HEK293 (cell line): ENCODE measurements at regions not wholly inside any gene's neighbourhood (a gene's known extent, or its start where the extent isn't known, plus 50 kb on each side); places are given as distances from the start of the nearest gene placed in this dataset.

Experiments
- CTCF ChIA-PET: fragments of 350-600 bp; formaldehyde crosslinking; extraction: SDS; loops from one replicate; lab custom pipeline; 2021; ENCODE audit warnings: antibody characterized with exemption; lab: Yijun Ruan, JAX
- POLR2A ChIA-PET: fragments of 300-600 bp; formaldehyde crosslinking; extraction: SDS; loops from one replicate; lab custom pipeline; 2020; ENCODE audit warnings: antibody characterized with exemption, inconsistent platforms; lab: Yijun Ruan, JAX
- H3K27ac ChIP-seq: fragments of 200-500 bp; sonication (Bioruptor generic); 2 replicates; pipeline ENCODE4 v1.5.1; 2014; ENCODE audit warnings: low read depth, low read length, control low read depth, inconsistent platforms; ENCODE audit errors: extremely low read depth
- H3K36me3 ChIP-seq, 2 experiments: fragments of 200-500 bp in 1 of 2; sonication (Bioruptor generic) in 1 of 2; 1 replicate in 1 of 2; 2 replicates in 1 of 2; pipeline ENCODE4 v1.5.1; 2014 to 2017; ENCODE audit warnings: inconsistent platforms in 2 of 2, low read length in 2 of 2; ENCODE audit not compliant: control insufficient read depth in 2 of 2, insufficient read depth in 1 of 2
- H3K4me1 ChIP-seq: fragments of 200-500 bp; sonication (Bioruptor generic); 2 replicates; pipeline ENCODE4 v1.5.1; 2014; ENCODE audit warnings: mild to moderate bottlenecking, low read length, inconsistent platforms; ENCODE audit not compliant: control insufficient read depth, insufficient read depth
- H3K4me3 ChIP-seq: 2 replicates; pipeline ENCODE4 v1.5.1; 2011; ENCODE audit warnings: low read depth, mild to moderate bottlenecking, control low read depth, low read length, moderate library complexity
- H3K9me3 ChIP-seq: fragments of 200-500 bp; sonication (Bioruptor generic); 2 replicates; pipeline ENCODE4 v1.5.1; 2014; ENCODE audit warnings: low read depth, low read length, inconsistent platforms; ENCODE audit not compliant: control insufficient read depth, insufficient read depth
- BCL11A ChIP-seq: fragments of 450-650 bp; formaldehyde crosslinking; IDR thresholded peaks from 2 replicates; pipeline ENCODE4 v1.5.1; 2016; ENCODE audit warnings: low read depth, missing biosample characterization, missing genetic modification characterization
- HOXD13 ChIP-seq: sonication (generic); formaldehyde crosslinking; IDR thresholded peaks from 2 replicates; pipeline ENCODE4 v1.8.0; 2022; ENCODE audit warnings: missing genetic modification reagents, borderline replicate concordance
- IKZF3 ChIP-seq: fragments of 450-650 bp; IDR thresholded peaks from 2 replicates; pipeline ENCODE4 v1.5.0; 2018; ENCODE audit warnings: missing biosample characterization, mild to moderate bottlenecking, missing genetic modification characterization, moderate library complexity
- MEIS1 ChIP-seq: sonication (generic); formaldehyde crosslinking; IDR thresholded peaks from 2 replicates; pipeline ENCODE4 v1.8.1; 2022; ENCODE audit warnings: missing genetic modification reagents, mild to moderate bottlenecking, borderline replicate concordance
- TRIM28 ChIP-seq: IDR thresholded peaks from 2 replicates; pipeline ENCODE4 v1.6.1; 2011; ENCODE audit warnings: low read length, control low read depth, borderline replicate concordance
- ZFHX2 ChIP-seq: fragments of 450-650 bp; formaldehyde crosslinking; conservative IDR thresholded peaks from 2 replicates; pipeline ENCODE4 v1.5.1; 2016; ENCODE audit warnings: missing biosample characterization, missing genetic modification characterization
- ZNF132 ChIP-seq: fragments of 450-650 bp; formaldehyde crosslinking; IDR thresholded peaks from 2 replicates; pipeline ENCODE4 v1.5.1; 2017; ENCODE audit warnings: missing biosample characterization, missing genetic modification characterization, borderline replicate concordance
- ZNF155 ChIP-seq: fragments of 450-650 bp; formaldehyde crosslinking; IDR thresholded peaks from 2 replicates; pipeline ENCODE4 v1.5.1; 2016; ENCODE audit warnings: missing biosample characterization, missing genetic modification characterization
- ZNF157 ChIP-seq: fragments of 450-650 bp; formaldehyde crosslinking; IDR thresholded peaks from 2 replicates; pipeline ENCODE4 v1.5.1; 2016; ENCODE audit warnings: missing biosample characterization, missing genetic modification characterization
- ZNF184 ChIP-seq: fragments of 450-650 bp; IDR thresholded peaks from 2 replicates; pipeline ENCODE4 v1.5.1; 2018; ENCODE audit warnings: missing biosample characterization, mild to moderate bottlenecking, missing genetic modification characterization
- ZNF24 ChIP-seq: fragments of 450-650 bp; formaldehyde crosslinking; IDR thresholded peaks from 2 replicates; pipeline ENCODE4 v1.5.1; 2016; ENCODE audit warnings: missing biosample characterization, missing genetic modification characterization
- ZNF366 ChIP-seq: fragments of 450-650 bp; formaldehyde crosslinking; conservative IDR thresholded peaks from 2 replicates; pipeline ENCODE4 v1.5.1; 2016; ENCODE audit warnings: missing biosample characterization, missing genetic modification characterization
- ZNF433 ChIP-seq: fragments of 450-650 bp; formaldehyde crosslinking; IDR thresholded peaks from 2 replicates; pipeline ENCODE4 v1.5.1; 2016; ENCODE audit warnings: missing biosample characterization, missing genetic modification characterization, low read depth
- ZNF473 ChIP-seq: fragments of 450-650 bp; formaldehyde crosslinking; IDR thresholded peaks from 2 replicates; pipeline ENCODE4 v1.5.1; 2017; ENCODE audit warnings: missing biosample characterization, missing genetic modification characterization
- ZNF658 ChIP-seq: fragments of 450-650 bp; formaldehyde crosslinking; IDR thresholded peaks from 2 replicates; pipeline ENCODE4; 2016; ENCODE audit warnings: missing biosample characterization, missing genetic modification characterization
- ZNF660 ChIP-seq: fragments of 450-650 bp; IDR thresholded peaks from 2 replicates; pipeline ENCODE4 v1.5.1; 2018; ENCODE audit warnings: missing biosample characterization, mild to moderate bottlenecking, missing genetic modification characterization
- ZNF664 ChIP-seq: fragments of 450-650 bp; formaldehyde crosslinking; IDR thresholded peaks from 2 replicates; pipeline ENCODE4 v1.5.1; 2016; ENCODE audit warnings: missing biosample characterization, missing genetic modification characterization
- ZNF768 ChIP-seq: fragments of 450-650 bp; formaldehyde crosslinking; IDR thresholded peaks from 2 replicates; pipeline ENCODE4 v1.5.1; 2018; ENCODE audit warnings: missing biosample characterization, mild to moderate bottlenecking, missing genetic modification characterization
- ZXDB ChIP-seq: fragments of 450-650 bp; formaldehyde crosslinking; IDR thresholded peaks from 2 replicates; pipeline ENCODE4 v1.5.1; 2016; ENCODE audit warnings: missing biosample characterization, missing genetic modification characterization
- TF ChIP-seq, protein P1 (sequence below): fragments of 450-650 bp; formaldehyde crosslinking; IDR thresholded peaks from 2 replicates; pipeline ENCODE4 v1.5.1; 2016; ENCODE audit warnings: missing biosample characterization, missing genetic modification characterization
- TF ChIP-seq, protein P2 (sequence below): fragments of 450-650 bp; formaldehyde crosslinking; IDR thresholded peaks from 2 replicates; pipeline ENCODE4 v1.5.1; 2016; ENCODE audit warnings: missing biosample characterization, missing genetic modification characterization

DNA sequence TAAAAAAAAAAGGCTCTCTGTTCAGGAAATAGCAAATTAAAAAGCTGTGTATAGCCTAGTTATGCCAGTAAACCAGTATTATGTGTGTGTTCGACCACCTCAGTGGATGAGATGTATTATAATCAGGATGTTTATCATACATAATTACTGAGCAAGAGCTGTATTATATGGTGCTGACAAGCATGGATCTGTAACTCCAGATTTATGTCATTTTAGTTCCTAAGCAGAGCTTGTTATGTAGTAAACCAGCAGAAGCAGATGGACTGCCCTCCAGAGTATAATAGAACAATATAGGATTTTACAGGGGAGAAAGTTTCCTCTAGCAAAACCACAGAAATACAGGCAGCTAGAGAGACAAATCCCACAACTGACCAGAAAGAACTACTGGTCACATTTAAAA, 627.4 kb upstream of the EPHA5 start:
- Histone ChIP-seq H3K9me3 (no peaks in the 10 kb centered on the region), H3K4me1 (no peaks in the 10 kb centered on the region), H3K4me3 (no peak overlapping the region), H3K27ac (no peak overlapping the region), H3K36me3 (no peaks in the 10 kb centered on the region)
- CTCF ChIA-PET, result no interaction called here
- POLR2A ChIA-PET, result no interaction called here
- TF ChIP-seq BCL11A (tag by site-specific recombination), result no peak
- TF ChIP-seq, all 188 proteins: peak for 0

DNA sequence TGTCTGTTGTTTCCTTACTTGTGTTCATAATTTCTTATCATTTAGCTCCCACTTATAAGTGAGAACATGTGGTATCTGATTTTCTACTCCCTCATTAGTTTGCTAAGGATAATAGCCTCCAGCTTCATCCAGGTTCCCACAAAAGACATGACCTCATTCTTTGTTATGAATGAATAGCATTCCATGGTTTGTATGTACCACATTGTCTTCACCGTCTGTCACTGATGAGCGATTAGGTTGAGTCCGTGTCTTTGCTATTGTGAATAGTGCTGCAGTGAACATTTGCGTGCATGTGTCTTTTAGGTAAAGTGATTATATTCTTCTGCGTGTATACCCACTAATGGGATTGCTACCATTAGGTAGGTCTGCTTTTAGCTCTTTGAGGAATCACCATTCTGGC, 624.3 kb upstream of the EPHA5 start:
- POLR2A ChIA-PET, result no interaction called here
- no peaks in the 10 kb centered on the region for H3K4me1 ChIP-seq
- H3K36me3 ChIP-seq, result no peaks in the 10 kb centered on the region
- no peak overlapping the region for H3K4me3 ChIP-seq
- CTCF ChIA-PET, result no interaction called here
- H3K27ac ChIP-seq, result no peak overlapping the region
- no peak for TF ChIP-seq ZNF184
- no peak for TF ChIP-seq ZNF473 (tag by site-specific recombination)
- no peak for TF ChIP-seq MEIS1
- TF ChIP-seq ZNF366 (tag by site-specific recombination), result no peak
- TF ChIP-seq, protein P1, sequence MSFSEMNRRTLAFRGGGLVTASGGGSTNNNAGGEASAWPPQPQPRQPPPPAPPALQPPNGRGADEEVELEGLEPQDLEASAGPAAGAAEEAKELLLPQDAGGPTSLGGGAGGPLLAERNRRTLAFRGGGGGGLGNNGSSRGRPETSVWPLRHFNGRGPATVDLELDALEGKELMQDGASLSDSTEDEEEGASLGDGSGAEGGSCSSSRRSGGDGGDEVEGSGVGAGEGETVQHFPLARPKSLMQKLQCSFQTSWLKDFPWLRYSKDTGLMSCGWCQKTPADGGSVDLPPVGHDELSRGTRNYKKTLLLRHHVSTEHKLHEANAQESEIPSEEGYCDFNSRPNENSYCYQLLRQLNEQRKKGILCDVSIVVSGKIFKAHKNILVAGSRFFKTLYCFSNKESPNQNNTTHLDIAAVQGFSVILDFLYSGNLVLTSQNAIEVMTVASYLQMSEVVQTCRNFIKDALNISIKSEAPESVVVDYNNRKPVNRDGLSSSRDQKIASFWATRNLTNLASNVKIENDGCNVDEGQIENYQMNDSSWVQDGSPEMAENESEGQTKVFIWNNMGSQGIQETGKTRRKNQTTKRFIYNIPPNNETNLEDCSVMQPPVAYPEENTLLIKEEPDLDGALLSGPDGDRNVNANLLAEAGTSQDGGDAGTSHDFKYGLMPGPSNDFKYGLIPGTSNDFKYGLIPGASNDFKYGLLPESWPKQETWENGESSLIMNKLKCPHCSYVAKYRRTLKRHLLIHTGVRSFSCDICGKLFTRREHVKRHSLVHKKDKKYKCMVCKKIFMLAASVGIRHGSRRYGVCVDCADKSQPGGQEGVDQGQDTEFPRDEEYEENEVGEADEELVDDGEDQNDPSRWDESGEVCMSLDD, result no peak
- TF ChIP-seq TRIM28, result no peak
- TF ChIP-seq ZFHX2, result no peak
- TF ChIP-seq ZNF433 (tag by site-specific recombination), result no peak
- TF ChIP-seq, protein P2, sequence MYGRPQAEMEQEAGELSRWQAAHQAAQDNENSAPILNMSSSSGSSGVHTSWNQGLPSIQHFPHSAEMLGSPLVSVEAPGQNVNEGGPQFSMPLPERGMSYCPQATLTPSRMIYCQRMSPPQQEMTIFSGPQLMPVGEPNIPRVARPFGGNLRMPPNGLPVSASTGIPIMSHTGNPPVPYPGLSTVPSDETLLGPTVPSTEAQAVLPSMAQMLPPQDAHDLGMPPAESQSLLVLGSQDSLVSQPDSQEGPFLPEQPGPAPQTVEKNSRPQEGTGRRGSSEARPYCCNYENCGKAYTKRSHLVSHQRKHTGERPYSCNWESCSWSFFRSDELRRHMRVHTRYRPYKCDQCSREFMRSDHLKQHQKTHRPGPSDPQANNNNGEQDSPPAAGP (tag by site-specific recombination), result no peak
- TF ChIP-seq ZNF155 (tag by site-specific recombination), result no peak
- TF ChIP-seq ZNF658 (tag by site-specific recombination), result no peak
- no peak for TF ChIP-seq ZNF157 (tag by site-specific recombination)
- TF ChIP-seq ZXDB (tag by site-specific recombination), result no peak
- no peak for TF ChIP-seq ZNF24 (tag by site-specific recombination)
- TF ChIP-seq IKZF3 (tag by site-specific recombination), result no peak
- no peaks in the 10 kb centered on the region for H3K9me3 ChIP-seq

DNA sequence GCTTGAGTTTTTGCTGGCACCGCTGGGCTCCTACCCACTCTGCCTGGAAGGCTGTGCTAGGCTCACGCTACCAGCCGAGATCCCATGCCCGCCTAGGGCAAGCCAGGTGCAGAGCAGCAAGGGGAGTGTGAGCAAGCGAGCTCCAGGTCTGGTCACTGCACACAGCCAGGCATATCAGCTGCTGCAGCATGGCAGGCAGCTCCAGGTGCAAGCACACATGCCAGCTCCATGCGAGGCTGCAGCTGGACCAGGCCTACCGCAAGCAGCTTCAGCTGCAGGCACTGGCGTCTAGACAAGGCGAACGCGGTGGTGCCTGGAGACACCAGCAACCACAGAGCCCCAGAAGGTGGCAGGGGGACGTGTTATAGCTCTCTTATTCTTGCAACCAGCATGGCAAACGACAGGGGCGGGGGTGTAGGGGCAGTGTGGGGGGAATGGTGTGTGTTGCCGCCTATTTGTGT, 614.7 kb upstream of the EPHA5 start:
- ChIA-PET POLR2A (no interaction called here), CTCF (no interaction called here)
- Histone ChIP-seq H3K36me3 (no peaks in the 10 kb centered on the region), H3K4me3 (no peak overlapping the region), H3K27ac (no peak overlapping the region), H3K9me3 (no peaks in the 10 kb centered on the region), H3K4me1 (no peaks in the 10 kb centered on the region)
- TF ChIP-seq HOXD13 (CRISPR knock-in tag) (no peak), ZNF660 (no peak), ZNF768 (tag by site-specific recombination) (no peak), ZNF664 (tag by site-specific recombination) (no peak), ZNF132 (no peak)
